SJCRH30 (cell line): ENCODE measurements at regions not wholly inside any gene's neighbourhood (a gene's known extent, or its start where the extent isn't known, plus 50 kb on each side); places are given as distances from the start of the nearest gene placed in this dataset.

ENCODE experiments used
- DNase-seq, 2 experiments: peaks; one replicate each; pipeline ENCODE4 v3.0.0-alpha.2; 2015 to 2020
- H3K27ac ChIP-seq: fragments of 250-450 bp; sonication (Bioruptor Pico); 2 replicates; pipeline ENCODE4 v1.5.1; 2020; ENCODE audit warnings: mild to moderate bottlenecking, moderate library complexity
- H3K27me3 ChIP-seq: fragments of 250-450 bp; sonication (Bioruptor Pico); 2 replicates; pipeline ENCODE4 v1.5.1; 2020; ENCODE audit warnings: mild to moderate bottlenecking, moderate library complexity
- H3K36me3 ChIP-seq: fragments of 250-450 bp; sonication (Bioruptor Pico); 2 replicates; pipeline ENCODE4 v1.5.1; 2020; ENCODE audit warnings: mild to moderate bottlenecking, moderate library complexity
- H3K4me1 ChIP-seq: fragments of 250-450 bp; sonication (Bioruptor Pico); 2 replicates; pipeline ENCODE4 v1.5.1; 2020; ENCODE audit warnings: mild to moderate bottlenecking, moderate library complexity
- H3K4me3 ChIP-seq: fragments of 250-450 bp; sonication (Bioruptor Pico); 2 replicates; pipeline ENCODE4 v1.5.1; 2020; ENCODE audit warnings: mild to moderate bottlenecking, moderate library complexity
- H3K9me3 ChIP-seq: fragments of 250-450 bp; sonication (Bioruptor Pico); replicated peaks from 2 replicates; pipeline ENCODE4 v1.5.1; 2020; ENCODE audit warnings: mild to moderate bottlenecking, moderate library complexity

DNA sequence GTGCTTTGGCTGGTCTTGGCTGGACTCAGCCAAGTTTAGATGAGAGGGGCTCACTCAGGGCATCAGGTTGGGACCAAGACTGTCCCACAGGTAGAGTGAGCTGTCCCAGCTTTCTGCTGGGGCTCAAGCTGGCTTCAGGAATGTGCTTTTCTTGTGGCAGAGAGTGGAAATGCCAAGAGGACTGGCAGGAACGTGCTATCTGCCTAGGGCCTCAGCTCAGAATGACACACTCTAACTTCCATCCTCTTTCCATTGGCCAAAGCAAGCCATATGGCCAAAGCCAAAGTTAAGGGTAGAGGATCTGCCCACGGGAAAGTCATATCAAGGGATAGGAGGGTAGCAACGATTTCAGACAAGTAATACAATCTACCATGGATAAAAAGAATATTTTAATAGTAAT, 178.8 kb downstream of the ABHD5 start:
- Histone ChIP-seq H3K27me3 (no peaks in the 10 kb centered on the region), H3K4me1 (no peaks in the 10 kb centered on the region), H3K27ac (no peak overlapping the region), H3K9me3 (no peaks in the 10 kb centered on the region), H3K4me3 (no peak overlapping the region), H3K36me3 (no peaks in the 10 kb centered on the region)
- no peak for DNase-seq

- DNase-seq: peak; percentile 2 to 6
- Histone ChIP-seq H3K27ac (no peak overlapping the region), H3K4me1 (no peaks in the 10 kb centered on the region), H3K36me3 (no peaks in the 10 kb centered on the region), H3K27me3 (no peaks in the 10 kb centered on the region), H3K9me3 (no peaks in the 10 kb centered on the region), H3K4me3 (no peak overlapping the region)
Observed at GRCh38 chr3:43870120-43870519, 179.4 kb downstream of the ABHD5 start.

GRCh38 chr3:43870844-43871626, 180.3 kb downstream of the ABHD5 start:
- Histone ChIP-seq H3K36me3 (no peaks in the 10 kb centered on the region), H3K27ac (no peak overlapping the region), H3K4me1 (no peaks in the 10 kb centered on the region), H3K27me3 (no peaks in the 10 kb centered on the region), H3K9me3 (no peaks in the 10 kb centered on the region), H3K4me3 (no peak overlapping the region)
- DNase-seq: no peak

DNA sequence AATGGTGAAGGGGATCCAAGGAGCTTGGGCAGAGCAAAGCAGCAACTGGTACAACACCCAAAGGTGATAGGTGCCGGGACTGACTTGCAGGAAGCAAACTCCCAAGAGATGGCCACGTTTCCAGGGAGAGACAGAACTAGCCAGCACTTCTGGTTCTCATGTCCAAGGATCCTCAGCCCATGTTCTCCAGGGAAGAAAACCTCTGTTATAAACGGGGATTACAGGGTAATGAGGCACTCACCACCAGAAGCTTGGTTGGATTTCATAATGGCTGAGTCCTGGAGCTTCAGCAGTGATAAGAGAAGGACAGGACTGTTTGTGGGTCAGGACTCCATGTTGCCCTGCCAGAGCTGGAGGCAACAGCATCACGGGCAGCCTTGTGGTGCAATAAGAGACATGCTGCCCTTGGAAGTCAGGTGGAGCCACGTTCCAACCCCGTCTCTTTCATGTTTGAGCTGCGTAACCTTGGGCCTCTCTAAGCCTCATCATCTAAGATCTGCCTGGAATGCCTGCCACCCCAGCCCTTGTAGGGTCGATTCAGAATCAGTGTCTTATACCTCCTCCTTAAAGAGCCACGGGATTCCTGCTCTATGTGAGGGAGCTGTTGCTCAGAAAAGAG, 181.0 kb downstream of the ABHD5 start:
- Histone ChIP-seq H3K27ac (no peak overlapping the region), H3K9me3 (no peaks in the 10 kb centered on the region), H3K4me3 (no peak overlapping the region), H3K27me3 (no peaks in the 10 kb centered on the region), H3K4me1 (no peaks in the 10 kb centered on the region), H3K36me3 (no peaks in the 10 kb centered on the region)
- DNase-seq: no peak

GRCh38 chr3:43872301-43872700, 181.6 kb downstream of the ABHD5 start:
- no peak for DNase-seq
- Histone ChIP-seq H3K9me3 (no peaks in the 10 kb centered on the region), H3K36me3 (no peaks in the 10 kb centered on the region), H3K4me3 (no peak overlapping the region), H3K27ac (no peak overlapping the region), H3K4me1 (no peaks in the 10 kb centered on the region), H3K27me3 (no peaks in the 10 kb centered on the region)

GRCh38 chr3:43872901-43873300, 182.2 kb downstream of the ABHD5 start:
- no peaks in the 10 kb centered on the region for H3K4me1 ChIP-seq
- H3K9me3 ChIP-seq: no peaks in the 10 kb centered on the region
- no peak overlapping the region for H3K27ac ChIP-seq
- no peaks in the 10 kb centered on the region for H3K27me3 ChIP-seq
- DNase-seq: no peak
- no peaks in the 10 kb centered on the region for H3K36me3 ChIP-seq
- no peak overlapping the region for H3K4me3 ChIP-seq

GRCh38 chr3:43873723-43874122, 183.0 kb downstream of the ABHD5 start:
- Histone ChIP-seq H3K27me3 (no peaks in the 10 kb centered on the region), H3K4me3 (no peak overlapping the region), H3K4me1 (no peaks in the 10 kb centered on the region), H3K36me3 (no peaks in the 10 kb centered on the region), H3K27ac (no peak overlapping the region), H3K9me3 (no peaks in the 10 kb centered on the region)
- DNase-seq: no peak

DNA sequence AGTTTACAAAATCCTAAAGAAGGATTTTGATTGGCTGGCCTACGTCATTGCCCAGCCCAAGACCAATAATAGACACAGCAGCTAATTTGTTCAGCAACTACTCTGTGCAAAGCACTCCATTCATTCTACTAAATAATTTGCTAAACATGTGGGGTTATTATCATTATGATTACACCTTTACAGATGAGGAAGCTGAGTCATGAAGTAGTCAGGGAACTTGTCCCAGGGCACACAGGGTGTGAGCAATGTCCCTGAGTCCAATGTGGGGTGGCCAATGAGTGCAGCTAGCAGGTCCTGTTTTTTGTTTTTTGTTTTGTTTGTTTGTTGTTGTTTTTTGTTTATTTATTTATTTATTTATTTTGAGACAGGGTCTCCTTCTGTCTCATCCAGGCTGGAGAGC, 183.6 kb downstream of the ABHD5 start:
- Histone ChIP-seq H3K4me3 (no peak overlapping the region), H3K27ac (no peak overlapping the region), H3K36me3 (no peaks in the 10 kb centered on the region), H3K27me3 (no peaks in the 10 kb centered on the region), H3K4me1 (no peaks in the 10 kb centered on the region), H3K9me3 (no peaks in the 10 kb centered on the region)
- DNase-seq: no peak

DNA sequence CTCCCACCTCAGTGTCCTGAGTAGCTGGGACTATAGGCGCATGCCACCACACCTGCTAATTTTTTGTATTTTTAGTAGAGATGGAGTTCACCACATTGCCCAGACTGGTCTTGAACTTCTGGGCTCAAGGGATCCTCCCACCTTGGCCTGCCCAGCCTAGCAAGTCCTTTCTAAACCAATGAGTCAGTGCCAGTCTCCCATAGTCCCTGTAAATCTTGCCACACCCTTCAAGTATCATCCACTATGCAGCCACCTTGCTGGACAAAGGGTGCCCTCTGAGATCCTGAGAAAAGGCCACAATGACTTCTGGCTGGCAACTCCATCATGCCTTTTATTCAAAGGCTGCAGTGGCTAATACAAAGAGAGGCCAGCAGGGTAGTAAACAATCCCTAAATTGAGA, 184.0 kb downstream of the ABHD5 start:
- DNase-seq: no peak
- H3K27ac ChIP-seq: no peak overlapping the region
- no peaks in the 10 kb centered on the region for H3K36me3 ChIP-seq
- H3K4me3 ChIP-seq: no peak overlapping the region
- no peaks in the 10 kb centered on the region for H3K4me1 ChIP-seq
- no peaks in the 10 kb centered on the region for H3K27me3 ChIP-seq
- no peaks in the 10 kb centered on the region for H3K9me3 ChIP-seq

- Histone ChIP-seq H3K27me3 (no peaks in the 10 kb centered on the region), H3K4me1 (no peaks in the 10 kb centered on the region), H3K36me3 (no peaks in the 10 kb centered on the region), H3K4me3 (no peak overlapping the region), H3K27ac (no peak overlapping the region), H3K9me3 (no peaks in the 10 kb centered on the region)
- no peak for DNase-seq
Observed at GRCh38 chr3:43876648-43877047, 185.9 kb downstream of the ABHD5 start.

- H3K27ac ChIP-seq: no peak overlapping the region
- no peak for DNase-seq
- no peaks in the 10 kb centered on the region for H3K27me3 ChIP-seq
- no peak overlapping the region for H3K4me3 ChIP-seq
- no peaks in the 10 kb centered on the region for H3K4me1 ChIP-seq
- no peaks in the 10 kb centered on the region for H3K9me3 ChIP-seq
- no peaks in the 10 kb centered on the region for H3K36me3 ChIP-seq
Observed at GRCh38 chr3:43879166-43879565, 188.4 kb downstream of the ABHD5 start.

DNA sequence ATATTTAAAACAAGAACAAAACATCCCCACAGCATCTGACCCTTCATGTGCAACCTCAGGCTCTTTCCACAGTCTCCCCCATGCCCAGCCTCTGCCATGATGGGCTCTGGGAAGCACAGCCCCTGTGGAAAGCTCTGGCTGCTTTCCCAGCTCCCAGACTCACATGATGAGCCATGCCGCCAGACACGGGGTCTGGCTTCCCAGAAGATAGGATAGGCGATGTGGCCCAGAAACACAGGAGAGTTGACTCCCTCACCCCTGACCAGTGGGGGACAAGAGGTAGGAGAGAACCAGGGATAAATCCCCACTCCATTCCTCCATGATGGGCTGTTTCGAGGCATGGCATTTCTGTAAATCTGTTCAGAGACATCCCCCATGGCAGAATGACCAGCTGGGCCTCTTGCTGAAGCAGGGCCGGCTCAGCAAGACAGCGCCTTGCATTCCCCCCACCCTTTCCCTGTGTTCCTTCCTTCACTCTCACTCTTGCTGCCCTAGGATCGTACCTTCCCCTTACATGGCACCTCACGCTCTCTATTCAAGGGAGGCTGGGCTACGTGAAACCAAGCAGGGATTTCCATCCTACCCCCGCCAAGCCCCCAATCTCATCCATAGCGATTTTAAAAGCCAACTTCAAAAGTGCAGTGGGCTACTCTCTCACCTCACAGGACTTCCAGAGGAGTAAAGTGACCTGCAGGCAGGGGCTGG, 192.4 kb downstream of the ABHD5 start:
- H3K27me3 ChIP-seq: no peaks in the 10 kb centered on the region
- H3K4me1 ChIP-seq: no peaks in the 10 kb centered on the region
- H3K4me3 ChIP-seq: no peak overlapping the region
- no peaks in the 10 kb centered on the region for H3K9me3 ChIP-seq
- H3K36me3 ChIP-seq: no peaks in the 10 kb centered on the region
- H3K27ac ChIP-seq: no peak overlapping the region
- no peak for DNase-seq

GRCh38 chr3:43883729-43884396, 193.1 kb downstream of the ABHD5 start:
- Histone ChIP-seq H3K4me3 (no peak overlapping the region), H3K27ac (no peak overlapping the region), H3K4me1 (no peaks in the 10 kb centered on the region), H3K9me3 (no peaks in the 10 kb centered on the region), H3K27me3 (no peaks in the 10 kb centered on the region), H3K36me3 (no peaks in the 10 kb centered on the region)
- no peak for DNase-seq

GRCh38 chr3:43884581-43884980, 193.8 kb downstream of the ABHD5 start:
- Histone ChIP-seq H3K27me3 (no peaks in the 10 kb centered on the region), H3K27ac (no peak overlapping the region), H3K4me1 (no peaks in the 10 kb centered on the region), H3K4me3 (no peak overlapping the region), H3K9me3 (no peaks in the 10 kb centered on the region), H3K36me3 (no peaks in the 10 kb centered on the region)
- no peak for DNase-seq
